ENCODE measurements at regions not wholly inside any gene's neighbourhood (a gene's known extent, or its start where the extent isn't known, plus 50 kb on each side); places are given as distances from the start of the nearest gene placed in this dataset.

GRCh38 chr3:84092907-84093306 is 865.9 kb upstream of the CADM2 start:
- Histone ChIP-seq H3K27me3 (replicated peaks; ENCODE audit: insufficient read depth) (no peaks in the 10 kb centered on the region), H3K4me1 (replicated peaks) (no peaks in the 10 kb centered on the region), H3K27ac (no peak overlapping the region), H3K9me3 (no peaks in the 10 kb centered on the region), H3K36me3 (no peaks in the 10 kb centered on the region), H3K4me3 (no peak overlapping the region)
- 18% methylated on average over 2 of the region's 2 CpGs for WGBS
- TF ChIP-seq, protein P1, sequence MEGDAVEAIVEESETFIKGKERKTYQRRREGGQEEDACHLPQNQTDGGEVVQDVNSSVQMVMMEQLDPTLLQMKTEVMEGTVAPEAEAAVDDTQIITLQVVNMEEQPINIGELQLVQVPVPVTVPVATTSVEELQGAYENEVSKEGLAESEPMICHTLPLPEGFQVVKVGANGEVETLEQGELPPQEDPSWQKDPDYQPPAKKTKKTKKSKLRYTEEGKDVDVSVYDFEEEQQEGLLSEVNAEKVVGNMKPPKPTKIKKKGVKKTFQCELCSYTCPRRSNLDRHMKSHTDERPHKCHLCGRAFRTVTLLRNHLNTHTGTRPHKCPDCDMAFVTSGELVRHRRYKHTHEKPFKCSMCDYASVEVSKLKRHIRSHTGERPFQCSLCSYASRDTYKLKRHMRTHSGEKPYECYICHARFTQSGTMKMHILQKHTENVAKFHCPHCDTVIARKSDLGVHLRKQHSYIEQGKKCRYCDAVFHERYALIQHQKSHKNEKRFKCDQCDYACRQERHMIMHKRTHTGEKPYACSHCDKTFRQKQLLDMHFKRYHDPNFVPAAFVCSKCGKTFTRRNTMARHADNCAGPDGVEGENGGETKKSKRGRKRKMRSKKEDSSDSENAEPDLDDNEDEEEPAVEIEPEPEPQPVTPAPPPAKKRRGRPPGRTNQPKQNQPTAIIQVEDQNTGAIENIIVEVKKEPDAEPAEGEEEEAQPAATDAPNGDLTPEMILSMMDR (IDR thresholded peaks at IDR 0.05) = no peak
- TF ChIP-seq POLR2A (IDR thresholded peaks at IDR 0.05) (no peak), POLR2AphosphoS5 (IDR thresholded peaks at IDR 0.05) (no peak)
- intact Hi-C loops (cut with DNase I) = no loop called here
- DNase-seq (ENCODE audit: low spot score) = no peak

DNA sequence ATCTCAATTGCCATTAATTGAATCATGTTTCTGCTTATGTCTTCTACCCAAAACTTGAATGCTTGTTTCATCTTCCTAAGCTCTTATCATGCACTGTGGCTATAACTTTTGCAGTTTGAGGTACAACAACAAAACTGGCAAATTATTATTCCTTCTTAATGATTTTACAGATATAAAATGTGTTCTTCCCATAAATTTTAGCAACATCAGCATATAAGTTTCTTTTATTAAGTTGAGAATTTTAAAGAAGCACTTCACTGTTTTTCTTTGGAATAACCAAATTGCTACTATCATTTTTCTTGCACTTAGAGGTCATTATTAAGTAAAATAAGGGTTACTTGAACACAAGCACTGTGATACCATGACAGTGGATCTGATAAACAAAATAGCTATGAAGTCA is 862.6 kb upstream of the CADM2 start:
- no peak overlapping the region for H3K27ac ChIP-seq
- DNase-seq (ENCODE audit: low spot score) = no peak
- TF ChIP-seq POLR2AphosphoS5 (IDR thresholded peaks at IDR 0.05) (no peak), POLR2A (IDR thresholded peaks at IDR 0.05) (no peak)
- TF ChIP-seq, protein P1 (IDR thresholded peaks at IDR 0.05) = no peak
- intact Hi-C loops (cut with DNase I) = no loop called here
- no peaks in the 10 kb centered on the region for H3K36me3 ChIP-seq
- no peak overlapping the region for H3K4me3 ChIP-seq
- no peaks in the 10 kb centered on the region for H3K27me3 ChIP-seq (replicated peaks; ENCODE audit: insufficient read depth)
- H3K9me3 ChIP-seq = no peaks in the 10 kb centered on the region
- no peaks in the 10 kb centered on the region for H3K4me1 ChIP-seq (replicated peaks)

GRCh38 chr3:84100861-84101260 is 857.9 kb upstream of the CADM2 start:
- Histone ChIP-seq H3K4me3 (no peak overlapping the region), H3K27ac (no peak overlapping the region), H3K4me1 (replicated peaks) (no peaks in the 10 kb centered on the region), H3K9me3 (no peaks in the 10 kb centered on the region), H3K27me3 (replicated peaks; ENCODE audit: insufficient read depth) (no peaks in the 10 kb centered on the region), H3K36me3 (no peaks in the 10 kb centered on the region)
- TF ChIP-seq, protein P1 (IDR thresholded peaks at IDR 0.05) = no peak
- no peak for TF ChIP-seq POLR2AphosphoS5 (IDR thresholded peaks at IDR 0.05)
- no peak for TF ChIP-seq POLR2A (IDR thresholded peaks at IDR 0.05)
- WGBS = 57% methylated on average over 2 of the region's 2 CpGs
- intact Hi-C loops (cut with DNase I) = no loop called here
- no peak for DNase-seq (ENCODE audit: low spot score)

DNA sequence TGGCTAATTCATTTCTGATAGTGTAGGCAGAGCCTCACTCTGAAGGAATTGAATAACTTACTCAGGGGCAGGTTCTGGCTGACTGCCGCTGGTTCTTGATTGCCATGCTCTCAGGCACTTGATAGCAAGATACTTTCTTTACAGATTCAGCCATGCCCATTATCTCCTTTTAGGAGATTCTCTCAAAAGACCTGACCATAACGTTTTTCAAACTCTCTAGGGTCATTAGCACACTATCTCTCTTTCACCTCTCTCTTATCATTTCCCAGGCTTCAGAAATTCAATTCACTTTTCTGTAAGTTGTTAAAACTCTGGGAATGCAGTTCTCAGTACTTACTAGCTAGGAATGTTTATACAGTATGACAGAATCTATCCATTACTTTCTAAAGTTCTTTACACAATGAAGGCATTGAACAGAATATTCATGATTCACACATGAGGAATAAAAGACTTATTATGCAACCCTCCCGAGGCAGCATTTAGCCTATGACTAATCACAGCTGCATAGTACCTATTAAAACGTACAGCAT is 850.3 kb upstream of the CADM2 start:
- Histone ChIP-seq H3K9me3 (no peaks in the 10 kb centered on the region), H3K36me3 (no peaks in the 10 kb centered on the region), H3K27me3 (replicated peaks; ENCODE audit: insufficient read depth) (no peaks in the 10 kb centered on the region), H3K4me1 (replicated peaks) (no peaks in the 10 kb centered on the region), H3K4me3 (no peak overlapping the region), H3K27ac (no peak overlapping the region)
- intact Hi-C loops (cut with DNase I) = no loop called here
- DNase-seq (ENCODE audit: low spot score) = no peak
- TF ChIP-seq POLR2AphosphoS5 (IDR thresholded peaks at IDR 0.05) (no peak), POLR2A (IDR thresholded peaks at IDR 0.05) (no peak)
- TF ChIP-seq, protein P1 (IDR thresholded peaks at IDR 0.05) = no peak
- WGBS = 16% methylated on average over 4 of the region's 4 CpGs

DNA sequence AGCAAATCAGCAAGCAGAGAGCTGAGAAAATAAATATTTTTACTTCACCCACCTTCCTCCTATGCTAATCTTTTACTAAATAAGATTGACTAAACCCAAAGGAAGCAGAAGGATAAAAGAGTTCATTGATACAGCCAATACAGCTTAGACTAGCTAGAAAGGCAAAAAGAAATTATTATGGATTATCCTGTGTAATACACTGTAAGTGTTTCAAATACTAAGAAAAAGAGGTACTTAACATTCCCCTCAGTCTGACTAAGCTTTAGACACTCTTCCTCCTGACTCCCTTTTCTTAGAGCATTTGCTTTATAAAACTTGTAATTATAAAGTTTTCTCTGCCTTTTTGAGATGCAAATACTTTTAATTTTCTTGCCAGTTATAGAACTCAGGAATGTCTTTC is 848.9 kb upstream of the CADM2 start:
- DNase-seq (ENCODE audit: low spot score) = no peak
- Histone ChIP-seq H3K27me3 (replicated peaks; ENCODE audit: insufficient read depth) (no peaks in the 10 kb centered on the region), H3K36me3 (no peaks in the 10 kb centered on the region), H3K27ac (no peak overlapping the region), H3K9me3 (no peaks in the 10 kb centered on the region), H3K4me3 (no peak overlapping the region), H3K4me1 (replicated peaks) (no peaks in the 10 kb centered on the region)
- intact Hi-C loops (cut with DNase I) = no loop called here
- TF ChIP-seq POLR2AphosphoS5 (IDR thresholded peaks at IDR 0.05) = no peak
- TF ChIP-seq, protein P1 (IDR thresholded peaks at IDR 0.05) = no peak
- TF ChIP-seq POLR2A (IDR thresholded peaks at IDR 0.05) = no peak

All from prostate gland (tissue), 2 donors.